ENCODE measurements at regions not wholly inside any gene's neighbourhood (a gene's known extent, or its start where the extent isn't known, plus 50 kb on each side); places are given as distances from the start of the nearest gene placed in this dataset.
"Not testable (repeated sequence)": the region's sequence is repeated elsewhere in the genome, so short reads cannot be mapped to it uniquely, and the experiment has no call there.

- peak; percentile 71 for DNase-seq (ENCODE audit: low read depth)
- no peaks in the 10 kb centered on the region for H3K36me3 ChIP-seq (ENCODE audit: control insufficient read depth, insufficient read depth, low read length)
- H3K4me3 ChIP-seq (ENCODE audit: low read depth, low read length): no peak overlapping the region
- TF ChIP-seq CTCF (IDR thresholded peaks at IDR 0.05; ENCODE audit: insufficient read depth, low read length, poor library complexity, severe bottlenecking): no peak
- H3K27me3 ChIP-seq (ENCODE audit: control insufficient read depth, insufficient read depth, low read length): no peaks in the 10 kb centered on the region
Measured at GRCh38 chr3:170689296-170689829, 103.5 kb upstream of the SLC7A14 start.

- H3K4me3 ChIP-seq (ENCODE audit: low read depth, low read length); H3K36me3 ChIP-seq (ENCODE audit: control insufficient read depth, insufficient read depth, low read length); H3K27me3 ChIP-seq (ENCODE audit: control insufficient read depth, insufficient read depth, low read length); DNase-seq (ENCODE audit: low read depth): not testable (repeated sequence)
Measured at GRCh38 chr3:170688222-170688621, 102.3 kb upstream of the SLC7A14 start.

- Histone ChIP-seq H3K27me3 (ENCODE audit: control insufficient read depth, insufficient read depth, low read length) (no peaks in the 10 kb centered on the region), H3K36me3 (ENCODE audit: control insufficient read depth, insufficient read depth, low read length) (no peaks in the 10 kb centered on the region), H3K4me3 (ENCODE audit: low read depth, low read length) (no peak overlapping the region)
- DNase-seq (ENCODE audit: low read depth): no peak
- no peak for TF ChIP-seq CTCF (IDR thresholded peaks at IDR 0.05; ENCODE audit: insufficient read depth, low read length, poor library complexity, severe bottlenecking)
Measured at GRCh38 chr3:170680593-170680992, 94.7 kb upstream of the SLC7A14 start.

- TF ChIP-seq CTCF (IDR thresholded peaks at IDR 0.05; ENCODE audit: insufficient read depth, low read length, poor library complexity, severe bottlenecking): no peak
- no peak overlapping the region for H3K4me3 ChIP-seq (ENCODE audit: low read depth, low read length)
- no peaks in the 10 kb centered on the region for H3K36me3 ChIP-seq (ENCODE audit: control insufficient read depth, insufficient read depth, low read length)
- DNase-seq (ENCODE audit: low read depth): no peak
- H3K27me3 ChIP-seq (ENCODE audit: control insufficient read depth, insufficient read depth, low read length): no peaks in the 10 kb centered on the region
Measured at GRCh38 chr3:170679190-170679589, 93.3 kb upstream of the SLC7A14 start.

GRCh38 chr3:170670504-170670903, 84.6 kb upstream of the SLC7A14 start:
- no peak for TF ChIP-seq CTCF (IDR thresholded peaks at IDR 0.05; ENCODE audit: insufficient read depth, low read length, poor library complexity, severe bottlenecking)
- Histone ChIP-seq H3K36me3 (ENCODE audit: control insufficient read depth, insufficient read depth, low read length) (no peaks in the 10 kb centered on the region), H3K4me3 (ENCODE audit: low read depth, low read length) (no peak overlapping the region), H3K27me3 (ENCODE audit: control insufficient read depth, insufficient read depth, low read length) (no peaks in the 10 kb centered on the region)
- no peak for DNase-seq (ENCODE audit: low read depth)

- H3K27me3 ChIP-seq (ENCODE audit: control insufficient read depth, insufficient read depth, low read length); H3K4me3 ChIP-seq (ENCODE audit: low read depth, low read length); H3K36me3 ChIP-seq (ENCODE audit: control insufficient read depth, insufficient read depth, low read length); DNase-seq (ENCODE audit: low read depth): not testable (repeated sequence)
Measured at GRCh38 chr3:170662986-170663385, 77.1 kb upstream of the SLC7A14 start.

GRCh38 chr3:170660139-170660538, 74.3 kb upstream of the SLC7A14 start:
- Histone ChIP-seq H3K27me3 (ENCODE audit: control insufficient read depth, insufficient read depth, low read length) (no peaks in the 10 kb centered on the region), H3K36me3 (ENCODE audit: control insufficient read depth, insufficient read depth, low read length) (no peaks in the 10 kb centered on the region), H3K4me3 (ENCODE audit: low read depth, low read length) (no peak overlapping the region)
- DNase-seq (ENCODE audit: low read depth): no peak
- no peak for TF ChIP-seq CTCF (IDR thresholded peaks at IDR 0.05; ENCODE audit: insufficient read depth, low read length, poor library complexity, severe bottlenecking)
